Right atrium auricular region (tissue), 2 donors: ENCODE measurements at regions not wholly inside any gene's neighbourhood (a gene's known extent, or its start where the extent isn't known, plus 50 kb on each side); places are given as distances from the start of the nearest gene placed in this dataset.

Experiments used
- DNase-seq: peaks from one replicate; pipeline ENCODE4 v3.0.0-alpha.2; 2019; ENCODE audit warnings: low spot score
- H3K27ac ChIP-seq, 2 donors: fragments of 200-600 bp; sonication (generic); 1 replicate in 1 of 2; 2 replicates in 1 of 2; pipeline ENCODE4 v1.5.1; 2016 to 2019
- H3K27me3 ChIP-seq, 2 donors: fragments of 200-600 bp; sonication (generic); one replicate each; pipeline versions ENCODE4 v1.5.1 to v1.6.0; 2017 to 2019
- H3K36me3 ChIP-seq: fragments of 200-600 bp; sonication (generic); one replicate; pipeline ENCODE4 v1.5.1; 2016
- H3K4me1 ChIP-seq, 2 donors: fragments of 200-600 bp; sonication (generic); one replicate each; pipeline versions ENCODE4 v1.5.1 to v1.6.0; 2017 to 2019
- H3K4me3 ChIP-seq, 2 donors: fragments of 200-600 bp; sonication (generic); 1 replicate in 1 of 2; 2 replicates in 1 of 2; pipeline ENCODE4 v1.5.1; 2017 to 2019; ENCODE audit warnings: mild to moderate bottlenecking in 1 of 2, moderate library complexity in 1 of 2
- H3K9me3 ChIP-seq, 2 donors: fragments of 200-600 bp; sonication (generic); one replicate each; pipeline ENCODE4 v1.5.1; 2019
- TF ChIP-seq, protein P1 (sequence below), 2 donors: fragments of 200-600 bp; sonication (generic); IDR thresholded peaks; one replicate each; pipeline ENCODE4 v1.5.1; 2019; ENCODE audit warnings: antibody characterized with exemption in 2 of 2

DNA sequence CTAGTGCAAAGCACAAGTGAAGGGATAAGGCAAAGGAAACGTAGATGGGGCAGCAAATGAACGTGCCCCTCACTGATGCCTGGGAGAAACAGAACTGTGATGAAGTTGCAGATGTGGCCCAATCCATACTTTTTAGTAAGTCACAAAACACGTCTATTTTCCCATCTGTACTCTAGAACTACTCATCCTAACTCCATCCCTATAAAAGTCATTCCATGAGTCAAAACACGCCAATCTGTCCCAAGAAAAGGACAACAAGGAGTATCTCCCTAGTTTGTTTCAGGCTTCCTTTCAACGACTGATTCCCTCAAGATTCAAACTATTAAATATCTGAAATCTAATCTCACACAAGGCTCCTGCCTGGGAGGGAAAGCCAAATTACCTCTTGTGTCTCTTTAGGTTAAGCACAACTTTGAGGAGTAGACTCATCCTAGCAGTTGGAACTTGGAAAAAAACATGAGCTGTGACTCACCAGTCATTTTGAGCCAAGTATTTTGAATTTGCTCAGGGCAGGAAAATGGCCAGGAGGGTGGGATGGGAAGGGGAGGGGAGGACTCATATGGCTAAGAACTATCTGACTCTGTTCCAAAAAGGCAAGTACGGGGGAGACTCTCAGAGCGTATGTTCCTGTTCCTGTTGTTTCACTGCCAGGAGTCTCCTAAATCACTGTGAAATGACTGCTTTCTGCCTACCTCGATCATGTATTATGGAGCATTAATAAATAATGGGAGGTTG is 214.5 kb upstream of the CAMK1G start:
- Histone ChIP-seq H3K27me3 (no peaks in the 10 kb centered on the region), H3K4me1 (no peaks in the 10 kb centered on the region), H3K4me3 (no peak overlapping the region), H3K9me3 (no peaks in the 10 kb centered on the region), H3K36me3 (no peaks in the 10 kb centered on the region), H3K27ac (no peak overlapping the region)
- no peak for DNase-seq
- TF ChIP-seq, protein P1, sequence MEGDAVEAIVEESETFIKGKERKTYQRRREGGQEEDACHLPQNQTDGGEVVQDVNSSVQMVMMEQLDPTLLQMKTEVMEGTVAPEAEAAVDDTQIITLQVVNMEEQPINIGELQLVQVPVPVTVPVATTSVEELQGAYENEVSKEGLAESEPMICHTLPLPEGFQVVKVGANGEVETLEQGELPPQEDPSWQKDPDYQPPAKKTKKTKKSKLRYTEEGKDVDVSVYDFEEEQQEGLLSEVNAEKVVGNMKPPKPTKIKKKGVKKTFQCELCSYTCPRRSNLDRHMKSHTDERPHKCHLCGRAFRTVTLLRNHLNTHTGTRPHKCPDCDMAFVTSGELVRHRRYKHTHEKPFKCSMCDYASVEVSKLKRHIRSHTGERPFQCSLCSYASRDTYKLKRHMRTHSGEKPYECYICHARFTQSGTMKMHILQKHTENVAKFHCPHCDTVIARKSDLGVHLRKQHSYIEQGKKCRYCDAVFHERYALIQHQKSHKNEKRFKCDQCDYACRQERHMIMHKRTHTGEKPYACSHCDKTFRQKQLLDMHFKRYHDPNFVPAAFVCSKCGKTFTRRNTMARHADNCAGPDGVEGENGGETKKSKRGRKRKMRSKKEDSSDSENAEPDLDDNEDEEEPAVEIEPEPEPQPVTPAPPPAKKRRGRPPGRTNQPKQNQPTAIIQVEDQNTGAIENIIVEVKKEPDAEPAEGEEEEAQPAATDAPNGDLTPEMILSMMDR (IDR thresholded peaks at IDR 0.05) = no peak

DNA sequence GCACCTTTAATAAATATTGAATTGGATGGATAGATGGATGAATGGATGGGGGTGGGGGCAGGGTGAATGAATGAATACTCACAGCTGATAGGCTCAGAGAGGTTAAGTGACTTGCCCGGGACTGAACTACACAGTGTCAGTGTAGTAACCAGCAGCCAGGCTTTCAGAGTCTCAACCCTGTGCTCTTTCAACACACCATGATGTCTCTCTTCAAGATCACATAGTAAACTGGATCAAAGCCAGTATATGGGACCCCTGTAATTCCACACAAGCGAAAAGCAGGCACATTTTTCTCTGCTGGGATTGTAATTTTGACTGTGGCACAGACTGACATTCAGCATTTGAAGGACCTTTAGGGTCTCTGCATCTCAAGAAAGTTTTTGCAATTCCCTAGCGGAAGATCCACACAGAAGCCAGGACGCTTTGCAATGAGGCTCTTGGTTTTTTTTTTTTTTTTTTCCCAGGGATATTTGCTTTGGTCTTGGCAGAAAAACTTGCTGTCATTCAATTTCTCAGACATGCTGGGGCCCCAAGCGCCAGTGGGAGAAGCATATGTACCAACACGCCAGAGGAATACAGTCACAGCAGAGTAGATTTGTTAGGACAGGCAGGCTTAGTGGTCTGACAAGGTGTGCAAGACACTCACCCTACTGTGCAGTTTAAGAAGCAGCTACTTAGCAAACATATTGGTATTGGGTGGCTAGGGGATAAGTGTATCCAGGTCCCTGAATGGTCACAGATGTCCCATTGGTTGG is 213.1 kb upstream of the CAMK1G start:
- DNase-seq = no peak
- Histone ChIP-seq H3K36me3 (no peaks in the 10 kb centered on the region), H3K27me3 (no peaks in the 10 kb centered on the region), H3K4me3 (no peak overlapping the region), H3K9me3 (no peaks in the 10 kb centered on the region), H3K27ac (no peak overlapping the region), H3K4me1 (no peaks in the 10 kb centered on the region)
- TF ChIP-seq, protein P1 (IDR thresholded peaks at IDR 0.05) = no peak

DNA sequence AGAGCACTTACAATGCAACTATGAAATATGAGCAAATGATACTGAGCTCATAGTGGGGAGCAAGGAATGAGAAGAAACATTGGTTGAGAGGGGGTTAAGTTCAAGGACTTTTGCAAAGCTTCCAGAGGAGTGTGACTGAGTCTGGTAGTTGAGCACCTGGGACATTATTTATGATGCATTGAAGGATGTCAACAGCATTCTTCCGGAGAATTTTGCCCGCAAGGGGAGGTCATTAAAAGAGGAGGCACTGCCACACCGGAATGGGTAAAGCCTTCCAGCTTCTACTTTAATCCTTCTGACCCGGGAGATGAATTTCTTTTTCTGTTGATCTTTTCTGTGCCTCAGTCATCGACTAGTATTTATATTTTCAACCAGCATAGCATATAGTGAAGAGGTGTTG is 208.4 kb upstream of the CAMK1G start:
- Histone ChIP-seq H3K36me3 (no peaks in the 10 kb centered on the region), H3K4me3 (no peak overlapping the region), H3K27me3 (no peaks in the 10 kb centered on the region), H3K4me1 (no peaks in the 10 kb centered on the region), H3K27ac (no peak overlapping the region), H3K9me3 (no peaks in the 10 kb centered on the region)
- TF ChIP-seq, protein P1 (IDR thresholded peaks at IDR 0.05) = no peak
- DNase-seq = no peak

GRCh38 chr1:209375671-209376365 is 207.7 kb upstream of the CAMK1G start:
- no peak overlapping the region for H3K4me3 ChIP-seq
- no peak for DNase-seq
- no peaks in the 10 kb centered on the region for H3K9me3 ChIP-seq
- TF ChIP-seq, protein P1 (IDR thresholded peaks at IDR 0.05) = no peak
- no peaks in the 10 kb centered on the region for H3K27me3 ChIP-seq
- no peak overlapping the region for H3K27ac ChIP-seq
- H3K36me3 ChIP-seq = no peaks in the 10 kb centered on the region
- H3K4me1 ChIP-seq = no peaks in the 10 kb centered on the region

- Histone ChIP-seq H3K4me3 (no peak overlapping the region), H3K9me3 (no peaks in the 10 kb centered on the region), H3K27ac (no peak overlapping the region), H3K36me3 (no peaks in the 10 kb centered on the region), H3K4me1 (no peaks in the 10 kb centered on the region), H3K27me3 (no peaks in the 10 kb centered on the region)
- TF ChIP-seq, protein P1 (IDR thresholded peaks at IDR 0.05) = no peak
- DNase-seq = no peak
Measured at GRCh38 chr1:209376774-209377173, 206.7 kb upstream of the CAMK1G start.
